ENCODE measurements at regions not wholly inside any gene's neighbourhood (a gene's known extent, or its start where the extent isn't known, plus 50 kb on each side); places are given as distances from the start of the nearest gene placed in this dataset.

GRCh38 chr10:53276797-53277196 is 504.2 kb upstream of the MBL2 start:
- no peak overlapping the region for H3K4me3 ChIP-seq (ENCODE audit: low read depth, low read length)
- TF ChIP-seq CTCF (IDR thresholded peaks at IDR 0.05; ENCODE audit: borderline replicate concordance, insufficient read depth, low read depth, low read length): no peak

- no peak for TF ChIP-seq CTCF (IDR thresholded peaks at IDR 0.05; ENCODE audit: borderline replicate concordance, insufficient read depth, low read depth, low read length)
- H3K4me3 ChIP-seq (ENCODE audit: low read depth, low read length): no peak overlapping the region
Observed at GRCh38 chr10:53269482-53269881, 496.9 kb upstream of the MBL2 start.

- no peak for TF ChIP-seq CTCF (IDR thresholded peaks at IDR 0.05; ENCODE audit: borderline replicate concordance, insufficient read depth, low read depth, low read length)
- no peak overlapping the region for H3K4me3 ChIP-seq (ENCODE audit: low read depth, low read length)
Observed at GRCh38 chr10:53260213-53260612, 487.6 kb upstream of the MBL2 start.

GRCh38 chr10:53256623-53257022 is 484.0 kb upstream of the MBL2 start:
- TF ChIP-seq CTCF (IDR thresholded peaks at IDR 0.05; ENCODE audit: borderline replicate concordance, insufficient read depth, low read depth, low read length): no peak
- no peak overlapping the region for H3K4me3 ChIP-seq (ENCODE audit: low read depth, low read length)

GRCh38 chr10:53255661-53256205 is 483.1 kb upstream of the MBL2 start:
- H3K4me3 ChIP-seq (ENCODE audit: low read depth, low read length): no peak overlapping the region
- no peak for TF ChIP-seq CTCF (IDR thresholded peaks at IDR 0.05; ENCODE audit: borderline replicate concordance, insufficient read depth, low read depth, low read length)

GRCh38 chr10:53253221-53253620 is 480.6 kb upstream of the MBL2 start:
- TF ChIP-seq CTCF (IDR thresholded peaks at IDR 0.05; ENCODE audit: borderline replicate concordance, insufficient read depth, low read depth, low read length): no peak
- no peak overlapping the region for H3K4me3 ChIP-seq (ENCODE audit: low read depth, low read length)

GRCh38 chr10:53239873-53240272 is 467.3 kb upstream of the MBL2 start:
- TF ChIP-seq CTCF (IDR thresholded peaks at IDR 0.05; ENCODE audit: borderline replicate concordance, insufficient read depth, low read depth, low read length): no peak
- H3K4me3 ChIP-seq (ENCODE audit: low read depth, low read length): no peak overlapping the region
